ENCODE measurements at regions not wholly inside any gene's neighbourhood (a gene's known extent, or its start where the extent isn't known, plus 50 kb on each side); places are given as distances from the start of the nearest gene placed in this dataset.

- Histone ChIP-seq H3K36me3 (ENCODE audit: low read length) (no peaks in the 10 kb centered on the region), H3K27ac (ENCODE audit: low read depth, low read length) (no peak overlapping the region), H3F3A (ENCODE audit: insufficient read depth) (no peaks in the 10 kb centered on the region), H3K27me3 (ENCODE audit: low read length) (no peaks in the 10 kb centered on the region), H3K9ac (ENCODE audit: low read length) (no peak overlapping the region), H3K4me3 (ENCODE audit: insufficient read depth, low read length, poor library complexity, severe bottlenecking) (no peak overlapping the region), H3K4me2 (ENCODE audit: low read depth, low read length, poor library complexity, severe bottlenecking) (no peak overlapping the region), H3K9me3 (ENCODE audit: insufficient read depth, low read length) (no peaks in the 10 kb centered on the region), H3K9me2 (replicated peaks; ENCODE audit: insufficient read depth, low read length) (no peaks in the 10 kb centered on the region), H4K20me1 (ENCODE audit: low read depth, low read length) (no peaks in the 10 kb centered on the region), H2AFZ (ENCODE audit: low read depth, low read length, severe bottlenecking) (no peak overlapping the region), H3K79me2 (ENCODE audit: insufficient read depth, low read length) (no peaks in the 10 kb centered on the region)
- TF ChIP-seq CTCF (IDR thresholded peaks at IDR 0.05; ENCODE audit: insufficient read depth, low read length, poor library complexity, severe bottlenecking) (no peak), EZH2phosphoT487 (conservative IDR thresholded peaks at IDR 0.05; ENCODE audit: low read length) (no peak)
Observed at GRCh38 chr6:19434065-19434464, 403.1 kb upstream of the ID4 start.

- Histone ChIP-seq H3K9ac (ENCODE audit: low read length) (no peak overlapping the region), H3K4me3 (ENCODE audit: insufficient read depth, low read length, poor library complexity, severe bottlenecking) (no peak overlapping the region), H3F3A (ENCODE audit: insufficient read depth) (no peaks in the 10 kb centered on the region), H3K27me3 (ENCODE audit: low read length) (no peaks in the 10 kb centered on the region), H4K20me1 (ENCODE audit: low read depth, low read length) (no peaks in the 10 kb centered on the region), H3K9me2 (replicated peaks; ENCODE audit: insufficient read depth, low read length) (no peaks in the 10 kb centered on the region), H3K36me3 (ENCODE audit: low read length) (no peaks in the 10 kb centered on the region), H3K79me2 (ENCODE audit: insufficient read depth, low read length) (no peaks in the 10 kb centered on the region), H3K9me3 (ENCODE audit: insufficient read depth, low read length) (no peaks in the 10 kb centered on the region), H3K4me2 (ENCODE audit: low read depth, low read length, poor library complexity, severe bottlenecking) (no peak overlapping the region), H2AFZ (ENCODE audit: low read depth, low read length, severe bottlenecking) (no peak overlapping the region), H3K27ac (ENCODE audit: low read depth, low read length) (no peak overlapping the region)
- TF ChIP-seq CTCF (IDR thresholded peaks at IDR 0.05; ENCODE audit: insufficient read depth, low read length, poor library complexity, severe bottlenecking) = no peak
- no peak for TF ChIP-seq EZH2phosphoT487 (conservative IDR thresholded peaks at IDR 0.05; ENCODE audit: low read length)
Observed at GRCh38 chr6:19435755-19436154, 401.4 kb upstream of the ID4 start.

GRCh38 chr6:19438566-19439353 is 398.4 kb upstream of the ID4 start:
- H4K20me1 ChIP-seq (ENCODE audit: low read depth, low read length) = no peaks in the 10 kb centered on the region
- H3K9me3 ChIP-seq (ENCODE audit: insufficient read depth, low read length) = no peaks in the 10 kb centered on the region
- no peaks in the 10 kb centered on the region for H3F3A ChIP-seq (ENCODE audit: insufficient read depth)
- no peak overlapping the region for H3K9ac ChIP-seq (ENCODE audit: low read length)
- H3K79me2 ChIP-seq (ENCODE audit: insufficient read depth, low read length) = no peaks in the 10 kb centered on the region
- no peaks in the 10 kb centered on the region for H3K9me2 ChIP-seq (replicated peaks; ENCODE audit: insufficient read depth, low read length)
- no peak overlapping the region for H3K4me2 ChIP-seq (ENCODE audit: low read depth, low read length, poor library complexity, severe bottlenecking)
- TF ChIP-seq EZH2phosphoT487 (conservative IDR thresholded peaks at IDR 0.05; ENCODE audit: low read length) (no peak), CTCF (IDR thresholded peaks at IDR 0.05; ENCODE audit: insufficient read depth, low read length, poor library complexity, severe bottlenecking) (no peak)
- no peaks in the 10 kb centered on the region for H3K36me3 ChIP-seq (ENCODE audit: low read length)
- no peaks in the 10 kb centered on the region for H3K27me3 ChIP-seq (ENCODE audit: low read length)
- H2AFZ ChIP-seq (ENCODE audit: low read depth, low read length, severe bottlenecking) = no peak overlapping the region
- H3K4me3 ChIP-seq (ENCODE audit: insufficient read depth, low read length, poor library complexity, severe bottlenecking) = no peak overlapping the region
- H3K27ac ChIP-seq (ENCODE audit: low read depth, low read length) = no peak overlapping the region
